ENCODE measurements at regions not wholly inside any gene's neighbourhood (a gene's known extent, or its start where the extent isn't known, plus 50 kb on each side); places are given as distances from the start of the nearest gene placed in this dataset.

GRCh38 chr12:92253301-92253700 lies 107.7 kb upstream of the BTG1 start:
- ATAC-seq (no peak), DNase-seq (ENCODE audit: low read depth, low spot score) (no peak)
- Histone ChIP-seq H3K79me2 (ENCODE audit: insufficient read depth, low read length) (no peaks in the 10 kb centered on the region), H3K4me3 (replicated peaks in 1 of 2; ENCODE audit: low read depth in 1 of 2, low read length in 2 of 2) (no peak overlapping the region), H4K20me1 (ENCODE audit: insufficient read depth) (no peaks in the 10 kb centered on the region), H3K27me3 (ENCODE audit: insufficient read depth, low read length) (no peaks in the 10 kb centered on the region), H3K36me3 (ENCODE audit: control insufficient read depth in 1 of 2, insufficient read depth in 2 of 2, low read length in 2 of 2) (no peaks in the 10 kb centered on the region), H2AFZ (ENCODE audit: low read depth, low read length, poor library complexity, severe bottlenecking) (no peak overlapping the region), H3K4me2 (ENCODE audit: low read length) (no peak overlapping the region), H3K4me1 (ENCODE audit: control insufficient read depth in 1 of 2, insufficient read depth in 2 of 2, low read length in 2 of 2) (no peaks in the 10 kb centered on the region), H3K9me3 (ENCODE audit: control insufficient read depth in 1 of 2, insufficient read depth in 1 of 2, low read depth in 1 of 2, low read length in 2 of 2) (no peaks in the 10 kb centered on the region), H3K9me2 (ENCODE audit: insufficient read depth) (no peaks in the 10 kb centered on the region), H3K27ac (ENCODE audit: low read depth, low read length) (no peak overlapping the region), H3K9ac (ENCODE audit: low read length) (no peak overlapping the region)
- BruUV-seq (replicated peaks), result no TSS peak
- intact Hi-C loops (cut with micrococcal nuclease), result no loop called here
- ChIA-PET POLR2A (no interaction called here), CTCF (no interaction called here), RAD21 (ENCODE audit: low non-redundant PET in 1 of 2, low total read pairs in 2 of 2, uncharacterized antibody in 2 of 2, unreplicated experiment in 2 of 2) (no interaction called here)
- TF ChIP-seq ZFX (IDR thresholded peaks at IDR 0.05), result no peak
- TF ChIP-seq REST (IDR thresholded peaks at IDR 0.05; ENCODE audit: low read depth), result no peak
- no peak for TF ChIP-seq SRF (IDR thresholded peaks at IDR 0.05; ENCODE audit: low read depth)
- TF ChIP-seq MAX (IDR thresholded peaks at IDR 0.05), result no peak
- TF ChIP-seq POLR2AphosphoS5 (IDR thresholded peaks at IDR 0.05; ENCODE audit: low read depth, low read length), result no peak
- TF ChIP-seq ATF3 (IDR thresholded peaks at IDR 0.05), result no peak
- no peak for TF ChIP-seq YY1 (IDR thresholded peaks at IDR 0.05; ENCODE audit: extremely low read depth, insufficient replicate concordance, low read depth, low read length)
- no peak for TF ChIP-seq SIN3A (IDR thresholded peaks at IDR 0.05; ENCODE audit: low read depth)
- no peak for TF ChIP-seq POLR2A (IDR thresholded peaks at IDR 0.05; ENCODE audit: borderline replicate concordance, extremely low read depth, insufficient read depth, insufficient read length)
- no peak for TF ChIP-seq ZNF274 (IDR thresholded peaks at IDR 0.05; ENCODE audit: low read depth, low read length)
- no peak for TF ChIP-seq ELF1 (IDR thresholded peaks at IDR 0.05; ENCODE audit: borderline replicate concordance, low read depth)
- TF ChIP-seq CEBPB (IDR thresholded peaks at IDR 0.05; ENCODE audit: low read depth), result no peak
- TF ChIP-seq CBX3 (IDR thresholded peaks at IDR 0.05; ENCODE audit: low read depth), result no peak
- TF ChIP-seq JUND (IDR thresholded peaks at IDR 0.05), result no peak
- TF ChIP-seq SP1 (IDR thresholded peaks at IDR 0.05; ENCODE audit: low read depth), result no peak
- TF ChIP-seq EZH2phosphoT487 (IDR thresholded peaks at IDR 0.05; ENCODE audit: borderline replicate concordance), result no peak
- no peak for TF ChIP-seq EGR1 (IDR thresholded peaks at IDR 0.05; ENCODE audit: low read depth)

Measured in HCT116 (cell line).